Neural crest cell (in vitro differentiated cells): ENCODE measurements at regions not wholly inside any gene's neighbourhood (a gene's known extent, or its start where the extent isn't known, plus 50 kb on each side); places are given as distances from the start of the nearest gene placed in this dataset.
"Not testable (repeated sequence)": the region's sequence is repeated elsewhere in the genome, so short reads cannot be mapped to it uniquely, and the experiment has no call there.

Source experiments
- DNase-seq: peaks from one replicate; pipeline ENCODE4 v3.0.0; 2021; ENCODE audit warnings: low read depth, mixed read lengths, low spot score
- H3K27ac Mint-ChIP-seq: one replicate; pipeline ENCODE4 v1.8.0; 2021; ENCODE audit warnings: mild to moderate bottlenecking, mixed read lengths; ENCODE audit not compliant: unreplicated experiment
- H3K27me3 Mint-ChIP-seq: 2 replicates; pipeline ENCODE4 v1.8.0; 2021; ENCODE audit warnings: low read depth, mild to moderate bottlenecking, mixed read lengths
- H3K36me3 Mint-ChIP-seq: 2 replicates; pipeline ENCODE4 v1.8.0; 2021; ENCODE audit warnings: low read depth, mild to moderate bottlenecking, mixed read lengths
- H3K4me1 Mint-ChIP-seq: 2 replicates; pipeline ENCODE4 v1.8.0; 2021; ENCODE audit warnings: mixed read lengths
- H3K4me3 Mint-ChIP-seq: one replicate; pipeline ENCODE4 v1.8.0; 2021; ENCODE audit warnings: mild to moderate bottlenecking, mixed read lengths
- H3K9me3 Mint-ChIP-seq: 2 replicates; pipeline ENCODE4 v1.8.0; 2021; ENCODE audit warnings: mixed read lengths
- CTCF ChIP-seq: fragments of 200-600 bp; sonication (generic); conservative IDR thresholded peaks from 2 replicates; pipeline ENCODE4 v1.5.0; 2021; ENCODE audit warnings: antibody characterized with exemption, mild to moderate bottlenecking

- H3K9me3 Mint-ChIP-seq, result not testable (repeated sequence)
These were observed 62.3 kb upstream of the UGT2A3 start for GRCh38 chr4:69013933-69014332.

GRCh38 chr4:69017986-69018385 lies 66.4 kb upstream of the UGT2A3 start:
- H3K4me3 Mint-ChIP-seq, H3K27ac Mint-ChIP-seq, H3K4me1 Mint-ChIP-seq, DNase-seq, H3K27me3 Mint-ChIP-seq, H3K9me3 Mint-ChIP-seq, H3K36me3 Mint-ChIP-seq: not testable (repeated sequence)

More at GRCh38 chr4:69013933-69014332, 62.3 kb upstream of the UGT2A3 start:
- not testable (repeated sequence) for H3K4me1 Mint-ChIP-seq, H3K27me3 Mint-ChIP-seq, H3K27ac Mint-ChIP-seq, DNase-seq, H3K36me3 Mint-ChIP-seq, H3K4me3 Mint-ChIP-seq

GRCh38 chr4:69019538-69020461 lies 68.2 kb upstream of the UGT2A3 start:
- H3K4me1 Mint-ChIP-seq, DNase-seq, H3K4me3 Mint-ChIP-seq, H3K36me3 Mint-ChIP-seq, H3K9me3 Mint-ChIP-seq, H3K27me3 Mint-ChIP-seq: not testable (repeated sequence)
- H3K27ac Mint-ChIP-seq, result peak overlapping the region; percentile 58

- H3K4me3 Mint-ChIP-seq, H3K9me3 Mint-ChIP-seq, DNase-seq, H3K4me1 Mint-ChIP-seq, H3K27ac Mint-ChIP-seq, H3K36me3 Mint-ChIP-seq, H3K27me3 Mint-ChIP-seq: not testable (repeated sequence)
These were observed 68.8 kb upstream of the UGT2A3 start for GRCh38 chr4:69020462-69020807.

- Mint-ChIP-seq H3K9me3 (peaks cover 4% of the 10 kb centered on the region), H3K36me3 (peaks cover 2% of the 10 kb centered on the region), H3K27me3 (no peaks in the 10 kb centered on the region), H3K4me1 (no peaks in the 10 kb centered on the region), H3K4me3 (no peak overlapping the region), H3K27ac (no peak overlapping the region)
- TF ChIP-seq CTCF, result peak; percentile 55
- peak; percentile 12 for DNase-seq
These were observed 70.9 kb upstream of the UGT2B7 start for GRCh38 chr4:69025191-69025998.

GRCh38 chr4:69025999-69026387 lies 70.3 kb upstream of the UGT2B7 start:
- no peak for TF ChIP-seq CTCF
- peaks cover 4% of the 10 kb centered on the region for H3K9me3 Mint-ChIP-seq
- peaks cover 2% of the 10 kb centered on the region for H3K36me3 Mint-ChIP-seq
- H3K27ac Mint-ChIP-seq, result no peak overlapping the region
- H3K27me3 Mint-ChIP-seq, result no peaks in the 10 kb centered on the region
- no peaks in the 10 kb centered on the region for H3K4me1 Mint-ChIP-seq
- no peak for DNase-seq
- H3K4me3 Mint-ChIP-seq, result no peak overlapping the region

GRCh38 chr4:69026974-69027373 lies 69.3 kb upstream of the UGT2B7 start:
- Mint-ChIP-seq H3K27ac (no peak overlapping the region), H3K9me3 (peaks cover 4% of the 10 kb centered on the region), H3K27me3 (no peaks in the 10 kb centered on the region), H3K4me3 (no peak overlapping the region), H3K36me3 (peaks cover 2% of the 10 kb centered on the region), H3K4me1 (no peaks in the 10 kb centered on the region)
- DNase-seq, result no peak
- no peak for TF ChIP-seq CTCF
